GM18505 (cell line): ENCODE measurements at regions not wholly inside any gene's neighbourhood (a gene's known extent, or its start where the extent isn't known, plus 50 kb on each side); places are given as distances from the start of the nearest gene placed in this dataset.
"Not testable (repeated sequence)": the region's sequence is repeated elsewhere in the genome, so short reads cannot be mapped to it uniquely, and the experiment has no call there.

Experiments used
- ATAC-seq: cut with Tn5 transposase; IDR thresholded peaks from one replicate; pipeline ENCODE4 v1.9.1; 2021; ENCODE audit not compliant: unreplicated experiment
- POLR2A ChIP-seq: IDR thresholded peaks from 4 replicates; pipeline ENCODE4 v1.6.1; 2011; ENCODE audit warnings: borderline replicate concordance; ENCODE audit not compliant: insufficient read depth, insufficient read length; ENCODE audit errors: extremely low read depth

- no peak for TF ChIP-seq POLR2A
- no peak for ATAC-seq
These were observed 257.7 kb upstream of the GNPDA2 start for GRCh38 chr4:44984083-44984482.

- no peak for ATAC-seq
- TF ChIP-seq POLR2A: no peak
These were observed 256.7 kb upstream of the GNPDA2 start for GRCh38 chr4:44983083-44983482.

- ATAC-seq: no peak
- no peak for TF ChIP-seq POLR2A
These were observed 251.7 kb upstream of the GNPDA2 start for GRCh38 chr4:44978020-44978419.

GRCh38 chr4:44965435-44966095, 239.2 kb upstream of the GNPDA2 start:
- no peak for TF ChIP-seq POLR2A

GRCh38 chr4:44964086-44964485, 237.7 kb upstream of the GNPDA2 start:
- ATAC-seq: not testable (repeated sequence)

More at GRCh38 chr4:44965435-44966095, 239.2 kb upstream of the GNPDA2 start:
- no peak for ATAC-seq

GRCh38 chr4:44961001-44961755, 234.8 kb upstream of the GNPDA2 start:
- no peak for TF ChIP-seq POLR2A
- ATAC-seq: no peak

GRCh38 chr4:44931720-44932119, 205.4 kb upstream of the GNPDA2 start:
- no peak for ATAC-seq
- TF ChIP-seq POLR2A: no peak

- TF ChIP-seq POLR2A: no peak
- no peak for ATAC-seq
These were observed 202.4 kb upstream of the GNPDA2 start for GRCh38 chr4:44928785-44929184.

- peak; percentile 66 for ATAC-seq
- no peak for TF ChIP-seq POLR2A
These were observed 201.3 kb upstream of the GNPDA2 start for GRCh38 chr4:44927399-44928380.

GRCh38 chr4:44916411-44916810, 190.1 kb upstream of the GNPDA2 start:
- ATAC-seq: no peak
- TF ChIP-seq POLR2A: no peak

GRCh38 chr4:44914748-44915147, 188.4 kb upstream of the GNPDA2 start:
- TF ChIP-seq POLR2A: no peak
- ATAC-seq: no peak

- ATAC-seq: no peak
- TF ChIP-seq POLR2A: no peak
These were observed 187.9 kb upstream of the GNPDA2 start for GRCh38 chr4:44914223-44914622.

GRCh38 chr4:44912980-44913379, 186.6 kb upstream of the GNPDA2 start:
- no peak for ATAC-seq
- TF ChIP-seq POLR2A: no peak

- ATAC-seq: no peak
- TF ChIP-seq POLR2A: no peak
These were observed 182.2 kb upstream of the GNPDA2 start for GRCh38 chr4:44908565-44908964.

GRCh38 chr4:44872246-44872645, 145.9 kb upstream of the GNPDA2 start:
- ATAC-seq: no peak
- TF ChIP-seq POLR2A: no peak
